CD1c-positive myeloid dendritic cell (primary cell): ENCODE measurements at regions not wholly inside any gene's neighbourhood (a gene's known extent, or its start where the extent isn't known, plus 50 kb on each side); places are given as distances from the start of the nearest gene placed in this dataset.

ENCODE experiments used
- DNase-seq: peaks from one replicate; pipeline ENCODE4 v3.0.0-alpha.2; 2016; ENCODE audit errors: extremely low spot score

DNA sequence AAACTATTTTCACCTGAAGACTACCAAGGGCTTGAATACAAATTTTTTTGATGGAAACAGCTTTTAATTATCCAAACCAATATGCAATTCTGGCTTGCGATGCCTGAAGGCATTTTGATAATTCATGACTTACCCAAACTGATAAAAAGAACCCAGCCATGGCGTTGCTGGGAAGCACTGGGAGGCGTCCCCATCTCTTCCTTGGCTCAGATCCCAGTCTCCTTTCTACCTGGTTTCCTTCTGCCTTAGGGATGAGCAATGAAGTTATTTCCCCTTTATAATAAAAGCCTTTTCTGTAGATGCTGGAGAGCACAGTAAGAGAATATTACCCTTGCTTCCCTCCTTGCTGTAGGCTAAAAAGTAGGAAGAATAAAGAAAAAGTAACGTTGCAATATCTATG is 129.1 kb upstream of the ANK3 start:
- DNase-seq, result no peak

DNA sequence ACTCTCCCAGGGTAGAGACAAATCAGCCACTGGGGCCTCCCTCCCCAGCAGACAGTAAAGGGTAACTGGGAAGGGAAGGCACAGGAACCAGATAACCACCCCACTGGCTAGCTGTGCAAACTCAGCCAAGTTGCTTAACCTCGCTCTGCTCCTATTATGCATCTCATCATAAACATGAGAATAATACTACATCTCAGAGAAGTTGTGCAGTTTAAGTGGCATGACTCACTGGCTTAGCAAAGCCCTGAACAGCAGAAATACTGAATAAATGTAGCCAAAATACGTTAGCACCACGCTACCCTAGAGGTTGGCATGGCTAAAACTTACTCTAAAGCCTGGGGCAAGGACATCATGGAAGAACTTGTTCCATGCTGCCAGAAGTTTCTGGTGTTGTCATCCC is 128.1 kb upstream of the ANK3 start:
- no peak for DNase-seq

DNA sequence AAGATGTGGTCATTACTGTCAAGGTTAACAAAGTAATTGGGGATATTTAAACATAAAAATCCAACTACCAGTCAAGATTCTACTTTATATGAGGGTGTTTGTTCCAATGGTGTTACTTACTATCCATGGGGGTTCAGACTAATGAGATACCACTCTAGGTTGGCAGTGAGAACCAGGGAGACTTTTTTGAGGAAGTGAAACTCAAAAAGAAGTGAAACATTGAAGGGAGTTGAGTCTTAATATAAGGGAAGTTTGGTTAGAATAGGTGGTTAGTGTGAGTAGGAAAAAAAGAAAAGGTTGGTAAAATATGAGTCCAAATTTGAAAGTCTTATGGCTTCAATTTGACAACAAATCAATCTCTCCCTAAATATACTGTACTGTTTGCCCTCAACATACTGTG is 123.6 kb upstream of the ANK3 start:
- peak; percentile 2 for DNase-seq

DNA sequence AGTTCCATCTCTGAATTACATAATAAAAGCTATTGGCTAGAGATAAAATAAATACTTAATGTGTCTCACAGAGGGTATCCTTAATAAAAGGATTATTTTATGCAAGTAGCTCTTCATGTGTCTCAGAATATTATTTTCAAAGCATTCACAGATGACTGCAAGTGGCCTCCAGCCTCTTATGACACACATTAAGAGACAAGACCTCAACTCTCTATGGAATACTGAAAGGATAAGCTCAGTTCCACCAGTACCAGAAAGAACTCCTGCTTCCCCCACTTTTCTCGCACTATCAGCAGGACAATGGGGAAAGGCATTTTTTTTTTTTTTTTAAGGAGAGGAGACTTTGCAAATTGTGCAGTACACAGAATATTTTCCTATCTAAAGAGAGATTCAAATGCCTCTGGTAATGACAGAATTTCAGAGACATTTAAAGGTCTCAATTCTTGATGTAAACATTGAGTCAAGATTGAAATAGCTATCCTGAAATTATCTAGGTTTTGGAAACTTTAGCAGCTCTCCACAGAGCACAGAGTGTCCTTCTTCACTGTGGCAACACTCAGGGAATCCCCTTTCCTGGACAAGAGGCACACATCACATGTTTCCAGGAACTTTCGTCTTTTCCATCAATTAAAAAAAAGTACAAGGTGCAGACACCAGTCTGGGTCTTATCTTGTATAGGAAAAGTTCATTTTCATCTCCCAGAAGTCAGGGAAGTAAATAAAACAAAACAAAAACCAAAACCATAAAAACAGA is 122.0 kb upstream of the ANK3 start:
- DNase-seq, result no peak

DNA sequence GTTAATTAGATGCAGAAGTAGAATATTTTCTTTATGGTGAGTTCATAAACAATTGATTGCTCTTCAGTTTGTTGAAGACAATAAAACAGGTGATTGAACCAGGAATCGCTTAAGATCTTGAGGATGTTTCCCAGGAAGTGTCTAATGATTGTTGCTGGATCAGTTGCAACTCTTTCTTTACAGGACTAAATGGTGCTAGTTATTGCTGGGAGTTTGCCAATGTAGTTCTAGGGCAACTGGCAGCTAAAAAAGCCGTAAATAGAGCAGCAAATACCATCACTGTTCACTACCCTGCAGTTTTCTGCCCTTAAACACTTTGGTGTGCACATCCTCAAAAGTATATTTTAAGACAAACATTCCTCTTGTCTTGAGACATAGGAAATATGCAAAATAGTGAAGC is 119.2 kb upstream of the ANK3 start:
- no peak for DNase-seq

DNA sequence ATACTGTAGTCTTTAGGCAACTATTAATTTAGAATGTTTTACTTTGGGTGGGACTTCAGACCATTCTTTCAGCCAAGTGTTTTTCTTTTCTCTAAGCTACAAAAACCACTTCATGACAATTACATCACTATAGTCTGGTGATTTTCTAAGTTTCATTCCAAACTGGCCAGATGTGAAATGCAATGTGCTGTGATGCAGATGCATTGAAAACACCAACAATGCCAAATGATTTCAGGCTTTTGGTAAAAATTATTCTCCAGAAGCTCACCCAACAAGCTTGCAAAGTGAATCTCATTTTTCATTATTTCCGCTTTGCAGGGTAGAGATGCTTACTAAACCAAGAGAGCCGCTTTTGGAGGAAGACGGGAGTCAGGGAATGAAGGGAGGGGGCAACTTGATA is 118.4 kb upstream of the ANK3 start:
- DNase-seq, result no peak

DNA sequence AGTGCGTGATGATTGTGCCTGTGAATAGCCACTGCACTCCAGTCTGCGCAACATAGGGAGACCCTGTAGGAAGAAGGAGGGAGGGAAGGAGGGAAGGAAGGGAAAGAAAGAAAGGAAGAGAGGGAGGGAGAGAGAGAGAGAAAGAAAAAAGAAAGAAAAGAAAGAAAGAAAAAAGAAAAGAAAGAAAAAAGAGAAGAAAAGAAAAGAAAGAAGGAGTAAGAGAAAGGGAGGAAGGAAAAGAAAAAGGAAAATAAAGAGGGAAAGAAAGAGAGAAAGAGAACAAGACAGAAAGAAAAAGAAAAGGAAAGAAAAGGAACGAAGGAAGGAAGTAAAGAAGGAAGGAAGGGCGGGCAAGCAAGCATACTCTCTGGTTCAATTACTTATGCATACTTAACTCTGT is 112.9 kb upstream of the ANK3 start:
- DNase-seq, result no peak

DNA sequence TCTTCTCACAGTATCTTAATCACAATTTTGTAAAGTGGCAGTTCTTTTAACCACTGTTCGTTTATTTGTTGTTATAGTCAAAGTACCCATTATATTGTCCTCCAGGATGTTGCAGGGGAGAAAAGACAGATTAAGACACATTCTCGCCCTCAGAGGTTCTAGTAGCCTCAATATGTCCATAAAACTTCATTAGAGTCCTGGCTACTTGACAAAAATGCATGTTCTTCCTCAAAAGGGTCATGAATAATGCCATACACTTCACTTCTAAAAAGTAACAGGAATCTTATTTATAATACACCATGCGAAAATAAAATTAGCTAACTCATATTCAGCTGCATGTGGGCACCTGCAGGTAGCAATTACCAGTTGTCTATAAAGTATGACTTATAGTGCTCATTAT is 109.3 kb upstream of the ANK3 start:
- no peak for DNase-seq

DNA sequence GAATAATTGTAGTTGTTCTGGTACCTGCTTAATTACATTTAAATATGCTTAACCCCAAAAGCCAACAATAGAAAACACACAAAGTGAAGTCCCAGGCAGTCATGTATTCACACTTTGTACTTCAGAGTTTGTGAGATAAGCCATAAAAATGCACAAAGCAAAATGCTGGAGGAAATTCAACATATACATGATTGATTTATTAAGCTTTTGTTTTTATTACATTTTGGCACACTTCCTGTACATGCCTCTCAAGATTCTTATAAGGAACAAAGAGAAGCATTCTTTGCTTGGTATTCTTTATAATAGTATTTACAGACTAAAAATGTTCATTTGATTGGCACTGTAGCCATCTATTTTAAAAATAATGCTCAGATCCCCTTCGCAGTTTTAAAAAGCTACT is 107.7 kb upstream of the ANK3 start:
- no peak for DNase-seq

DNA sequence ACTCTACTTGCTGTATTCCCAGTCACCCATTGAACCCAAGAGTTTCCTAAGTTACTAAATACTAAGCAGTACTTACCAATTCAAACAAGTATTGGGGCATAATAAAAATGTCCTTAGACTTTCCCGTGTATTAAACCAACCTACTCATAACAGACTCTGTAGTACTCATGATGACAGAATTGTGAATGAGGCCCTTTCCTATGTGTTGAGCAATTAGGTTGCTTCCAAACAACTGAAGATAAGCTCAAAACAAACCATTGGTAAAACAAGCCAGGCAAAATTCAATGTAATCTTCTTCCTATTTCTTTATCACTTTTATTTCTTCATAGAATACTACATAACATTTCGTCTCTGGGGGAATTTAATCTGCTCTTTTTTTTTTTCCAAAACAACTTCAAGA is 106.5 kb upstream of the ANK3 start:
- DNase-seq, result no peak

DNA sequence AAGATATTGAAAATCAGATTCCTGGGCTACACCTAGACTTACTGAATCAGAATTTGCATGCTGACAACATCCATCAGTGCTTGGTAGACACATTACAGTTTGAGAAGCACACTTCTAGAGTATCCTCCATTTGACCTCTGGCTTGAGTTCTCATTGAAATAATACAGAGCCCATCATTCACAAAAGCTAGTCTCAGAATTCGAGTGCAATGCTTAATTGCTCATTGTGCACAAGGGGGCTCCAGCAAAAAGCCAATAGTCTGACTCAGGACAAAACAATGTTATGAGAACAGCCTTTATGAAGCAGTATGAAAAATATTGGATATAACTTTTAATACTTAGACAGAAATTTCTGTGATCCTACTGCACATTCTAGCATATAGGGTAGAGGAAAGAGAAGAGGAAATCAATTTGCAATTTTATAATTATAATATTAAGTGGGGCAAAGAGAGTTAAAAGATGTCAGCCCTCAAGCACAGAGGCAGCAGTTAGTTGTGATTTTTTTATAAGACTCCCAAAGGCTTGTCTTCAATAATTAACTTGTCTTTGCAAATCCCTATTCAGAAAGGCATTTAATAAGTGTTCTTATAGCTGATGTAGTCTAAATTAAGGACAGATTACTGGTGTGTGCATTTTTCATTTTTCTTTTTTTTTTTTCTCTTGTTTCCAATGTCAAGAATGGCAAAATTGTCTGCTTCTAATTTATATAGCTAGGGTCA is 105.8 kb upstream of the ANK3 start:
- no peak for DNase-seq

DNA sequence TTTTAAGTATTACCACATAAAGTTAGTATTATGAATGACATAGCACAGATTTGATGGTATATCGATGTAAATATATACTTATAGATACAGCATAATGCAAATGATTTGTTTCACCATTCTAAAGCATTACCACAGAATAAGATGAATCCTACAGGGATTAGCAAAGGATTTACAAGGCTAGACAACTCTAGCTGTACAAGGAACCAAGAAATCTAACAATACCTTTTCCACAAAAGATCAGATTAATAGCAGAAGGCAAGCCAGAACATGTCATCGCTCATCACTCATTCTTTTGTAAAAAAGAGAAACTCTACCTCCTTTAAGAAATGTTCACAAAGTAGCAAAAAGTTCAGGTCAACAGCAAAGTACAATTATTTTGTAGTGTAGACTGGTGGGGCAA is 105.1 kb upstream of the ANK3 start:
- no peak for DNase-seq

DNA sequence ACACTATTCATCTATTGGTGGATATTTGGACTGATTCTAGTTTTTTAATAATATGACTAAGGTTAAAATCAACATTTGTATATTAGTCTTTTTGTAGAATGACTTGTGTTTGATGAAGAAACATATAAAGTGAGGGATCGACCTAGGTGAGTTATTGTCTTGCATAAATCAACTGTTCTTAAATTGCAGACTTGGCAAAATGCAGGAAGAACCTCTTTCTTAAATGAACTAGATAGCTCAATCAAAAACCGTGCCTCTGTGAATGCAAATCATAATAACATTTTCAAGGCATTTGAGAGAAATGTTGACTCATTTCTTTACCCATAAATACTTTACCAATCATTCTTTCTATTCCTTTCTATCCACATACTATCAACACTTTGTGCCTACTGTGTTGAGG is 101.5 kb upstream of the ANK3 start:
- DNase-seq, result no peak

DNA sequence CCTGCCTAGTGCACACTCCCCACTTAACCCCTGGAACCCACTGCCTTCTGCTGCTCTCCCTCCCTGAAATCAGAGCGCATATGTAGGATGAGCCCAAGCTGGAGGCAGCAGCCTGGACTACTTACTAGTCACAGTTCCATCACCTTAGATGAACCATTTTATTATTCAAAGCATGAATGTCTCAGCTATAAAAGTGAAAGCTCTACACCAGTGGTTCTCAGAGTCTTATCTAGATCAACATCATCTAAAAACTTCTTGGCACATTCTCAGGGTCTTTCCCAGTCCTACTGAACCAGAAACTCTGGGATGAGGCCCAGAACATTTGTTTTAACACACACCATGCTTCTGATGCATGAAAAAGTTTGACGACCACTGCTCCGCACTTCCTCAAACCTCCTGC is 100.3 kb upstream of the ANK3 start:
- DNase-seq, result no peak

DNA sequence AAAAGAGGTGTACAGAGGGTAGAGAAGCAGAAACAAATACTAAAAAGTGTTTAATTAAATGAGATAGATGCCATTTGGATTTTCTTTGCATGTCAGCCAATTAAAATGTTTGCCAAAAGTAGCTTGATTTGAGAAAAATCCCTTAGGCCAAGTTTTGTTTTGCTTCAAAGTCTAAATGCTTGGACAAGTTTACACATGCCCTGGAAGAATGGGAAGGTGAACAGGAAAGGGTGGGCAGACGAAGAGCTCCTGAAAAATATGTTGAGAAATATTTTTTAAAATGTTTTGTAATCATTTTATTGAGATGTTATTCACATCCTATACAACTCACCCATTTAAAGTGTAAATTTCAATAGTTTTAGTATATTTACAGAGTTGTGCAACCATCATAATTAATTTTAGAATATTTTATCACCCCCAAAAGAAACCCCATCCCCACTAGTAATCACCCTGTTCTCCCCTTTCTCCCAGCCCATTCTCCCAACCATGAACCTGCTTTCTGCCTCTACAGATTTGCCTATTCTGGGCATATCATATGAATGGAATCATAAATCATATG is 98.5 kb upstream of the ANK3 start:
- DNase-seq, result no peak

DNA sequence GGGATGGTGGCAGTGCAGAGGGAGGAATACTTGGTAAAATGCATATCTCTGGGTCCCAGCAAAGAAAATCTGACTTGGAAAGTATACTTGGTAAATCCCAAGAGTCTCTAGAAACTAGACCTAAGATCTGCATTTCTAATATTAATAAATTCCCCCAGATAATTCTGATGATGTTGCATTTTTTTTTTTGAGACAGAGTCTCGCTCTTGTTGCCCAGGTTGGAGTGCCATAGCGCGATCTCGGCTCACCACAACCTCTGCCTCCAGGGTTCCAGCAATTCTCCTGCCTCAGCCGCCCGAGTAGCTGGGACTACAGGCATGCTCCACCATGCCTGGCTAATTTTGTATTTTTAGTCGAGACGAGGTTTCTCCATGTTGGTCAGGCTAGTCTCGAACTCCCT is 97.9 kb upstream of the ANK3 start:
- DNase-seq, result no peak

DNA sequence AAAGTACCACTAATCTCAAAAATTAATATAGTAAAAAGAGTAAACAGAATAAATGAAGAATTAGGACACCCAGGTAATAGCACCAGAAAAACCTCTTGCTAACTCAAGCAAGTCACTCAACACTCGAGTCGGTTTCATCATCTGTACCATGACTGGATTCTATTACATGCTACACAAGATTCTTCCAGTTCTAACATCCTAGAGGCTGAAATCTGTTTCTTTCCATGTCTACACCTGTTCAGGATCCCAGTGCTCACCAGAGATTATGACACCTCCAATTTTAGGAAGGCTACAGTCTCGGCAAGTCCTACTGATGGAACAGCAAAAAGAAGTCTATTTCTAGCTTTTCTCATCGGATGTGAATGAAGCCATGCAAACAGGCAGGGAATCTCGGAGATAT is 95.3 kb upstream of the ANK3 start:
- DNase-seq, result no peak

DNA sequence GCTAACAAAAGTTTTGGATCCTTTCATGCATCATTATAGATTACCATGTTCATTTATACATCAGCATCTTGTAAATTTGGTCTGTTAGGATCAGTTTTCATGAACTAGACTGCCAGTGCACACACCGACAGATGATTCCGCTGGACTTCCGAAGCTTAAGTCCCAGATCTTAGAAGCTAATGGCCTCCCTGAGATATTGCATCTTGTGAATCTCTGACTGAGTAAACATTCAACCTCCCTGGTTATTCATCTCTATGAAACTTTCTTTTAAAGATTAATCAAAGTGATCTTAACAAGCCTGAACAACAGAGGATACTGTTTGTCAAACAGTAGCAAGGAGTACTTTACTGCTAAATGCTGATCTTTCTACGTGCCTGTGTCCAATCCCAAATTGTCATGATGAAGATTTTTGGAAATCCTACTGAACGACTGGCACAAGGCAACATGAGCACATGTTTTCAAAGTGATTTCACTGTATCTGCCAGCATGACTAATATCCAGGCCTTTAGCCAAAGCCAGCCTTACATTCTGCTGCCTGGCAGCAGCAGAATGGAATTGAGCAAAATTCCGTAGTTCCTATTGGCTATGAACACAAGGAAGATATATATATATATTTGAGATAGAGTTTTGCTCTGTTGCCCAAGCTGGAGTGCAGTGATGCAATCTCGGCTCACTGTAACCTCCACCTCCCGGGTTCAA is 91.3 kb upstream of the ANK3 start:
- DNase-seq, result no peak

DNA sequence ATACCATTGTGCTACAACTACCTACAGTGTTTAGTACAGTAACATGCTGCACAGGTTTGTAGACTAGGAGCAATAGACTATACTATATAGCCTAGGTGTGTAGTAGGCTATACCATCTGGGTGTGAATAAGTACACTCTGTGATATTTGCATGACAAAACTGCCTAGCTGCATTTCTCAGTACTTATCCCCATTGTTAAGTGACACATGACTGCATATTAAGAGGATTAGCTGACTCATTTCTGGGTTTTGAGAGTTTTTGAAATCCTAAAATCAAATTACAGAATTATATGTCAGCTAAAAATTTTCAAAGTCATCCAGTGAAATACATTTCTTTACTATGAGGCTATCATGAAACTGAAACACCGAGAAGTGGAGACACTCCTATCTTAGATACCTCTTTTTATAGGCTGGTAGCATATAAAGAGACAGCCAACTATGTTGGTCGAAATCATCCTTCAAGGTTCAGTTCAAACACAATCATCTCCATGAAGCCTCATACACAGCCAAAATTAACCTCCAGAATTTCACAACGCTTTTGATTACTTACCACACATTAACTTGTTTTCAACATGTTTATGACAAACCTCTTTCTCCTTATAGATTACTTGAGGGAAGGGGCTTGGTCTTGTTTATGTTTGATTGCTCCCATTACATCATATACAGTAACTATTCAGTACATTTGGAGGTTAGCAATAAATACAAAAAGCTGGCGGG is 89.8 kb upstream of the ANK3 start:
- no peak for DNase-seq

DNA sequence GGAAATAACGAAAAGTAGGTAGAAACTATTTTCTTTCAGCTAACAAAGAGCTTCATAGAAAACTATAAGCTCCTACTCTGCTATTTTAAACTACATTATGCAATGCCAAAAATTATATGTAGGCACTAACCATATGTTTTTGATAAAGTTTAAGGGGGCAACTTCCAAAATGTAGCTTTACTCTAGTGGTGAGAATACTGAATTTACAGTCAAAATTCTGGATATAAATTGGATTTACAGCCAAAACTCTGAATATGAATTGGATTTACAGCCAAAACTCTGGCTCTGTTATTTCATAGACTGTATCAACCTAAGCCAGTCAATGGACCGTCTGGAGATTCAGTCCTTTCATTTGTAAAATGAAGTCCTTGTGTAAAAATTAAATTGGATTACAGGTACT is 86.8 kb upstream of the ANK3 start:
- no peak for DNase-seq

DNA sequence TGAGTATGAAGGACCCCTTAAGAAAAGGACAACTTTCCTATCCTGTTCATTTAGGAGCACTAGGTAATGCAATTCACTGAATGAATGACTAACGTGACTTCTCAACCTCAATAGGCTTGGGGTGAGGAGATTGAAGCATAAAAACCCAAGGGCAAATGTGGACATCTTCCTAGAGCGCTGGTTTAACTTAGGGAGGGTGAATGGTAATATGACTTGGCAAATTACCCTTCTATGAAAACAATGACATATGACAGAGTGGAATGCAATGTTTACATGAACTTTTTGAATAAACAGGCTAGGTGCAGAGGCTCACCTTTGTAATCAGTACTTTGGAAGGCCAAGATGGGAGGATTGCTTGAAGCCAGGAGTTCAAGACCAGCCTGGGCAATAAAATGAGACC is 83.9 kb upstream of the ANK3 start:
- no peak for DNase-seq

DNA sequence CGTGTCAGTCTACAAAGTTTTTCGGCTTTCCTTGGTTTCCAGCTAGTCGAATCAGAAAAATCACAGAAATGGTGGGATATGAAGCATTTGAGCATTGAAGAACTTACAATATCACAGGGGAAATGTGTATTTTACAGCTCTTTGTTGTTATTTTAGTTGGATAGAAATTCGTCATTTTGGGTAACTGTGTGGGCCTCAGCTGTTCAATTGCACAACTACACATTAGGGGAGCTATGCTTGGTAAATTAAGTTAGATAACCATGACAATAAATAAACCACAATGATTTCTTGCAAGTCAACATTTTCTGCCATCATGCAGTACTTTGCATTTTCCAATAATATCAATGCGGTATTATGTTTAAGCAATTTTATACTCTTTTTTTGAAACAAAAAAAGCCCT is 80.4 kb upstream of the ANK3 start:
- no peak for DNase-seq
